ENCODE measurements at regions not wholly inside any gene's neighbourhood (a gene's known extent, or its start where the extent isn't known, plus 50 kb on each side); places are given as distances from the start of the nearest gene placed in this dataset.

- H3K9me3 ChIP-seq = peaks cover 0 to 14% (median 9%) of the 10 kb centered on the region in 4 donors
- no peaks in the 10 kb centered on the region for H3K27me3 ChIP-seq
- H3K36me3 ChIP-seq = no peaks in the 10 kb centered on the region
- no peak overlapping the region for H3K4me3 ChIP-seq
- 85 to 100% methylated on average over 1 of the region's 1 CpG for WGBS, 2 donors
- H3K27ac ChIP-seq = no peak overlapping the region
- DNase-seq = no peak
- H3K4me1 ChIP-seq = no peaks in the 10 kb centered on the region
- TF ChIP-seq EP300 (IDR thresholded peaks at IDR 0.05) (no peak), CTCF (IDR thresholded peaks at IDR 0.05) (no peak), POLR2AphosphoS5 (IDR thresholded peaks at IDR 0.05) (no peak), POLR2A (IDR thresholded peaks at IDR 0.05) (no peak)
- intact Hi-C loops (cut with DNase I) = no loop called here
These were observed 1577.5 kb downstream of the UQCRFS1 start for GRCh38 chr19:27635401-27635800.

- peaks cover 0 to 43% (median 20%) of the 10 kb centered on the region in 4 donors for H3K9me3 ChIP-seq
- H3K27me3 ChIP-seq = no peaks in the 10 kb centered on the region
- TF ChIP-seq CTCF (IDR thresholded peaks at IDR 0.05) = no peak
- TF ChIP-seq EP300 (IDR thresholded peaks at IDR 0.05) = no peak
- TF ChIP-seq POLR2AphosphoS5 (IDR thresholded peaks at IDR 0.05) = no peak
- TF ChIP-seq POLR2A (IDR thresholded peaks at IDR 0.05) = no peak
- no peaks in the 10 kb centered on the region for H3K36me3 ChIP-seq
- no peak for DNase-seq
- no peaks in the 10 kb centered on the region for H3K4me1 ChIP-seq
- H3K27ac ChIP-seq = no peak overlapping the region
- H3K4me3 ChIP-seq = no peak overlapping the region
- intact Hi-C loops (cut with DNase I) = no loop called here
- WGBS, 2 donors = 46 to 61% methylated on average over 1 of the region's 1 CpG
These were observed 1594.9 kb downstream of the UQCRFS1 start for GRCh38 chr19:27618006-27618405.

GRCh38 chr19:27580906-27581305 lies 1632.0 kb downstream of the UQCRFS1 start:
- no peak for DNase-seq
- no peak for TF ChIP-seq POLR2A (IDR thresholded peaks at IDR 0.05)
- TF ChIP-seq POLR2AphosphoS5 (IDR thresholded peaks at IDR 0.05) = no peak
- TF ChIP-seq CTCF (IDR thresholded peaks at IDR 0.05) = no peak
- no peak for TF ChIP-seq EP300 (IDR thresholded peaks at IDR 0.05)
- no peak overlapping the region for H3K27ac ChIP-seq
- H3K36me3 ChIP-seq = no peaks in the 10 kb centered on the region
- H3K9me3 ChIP-seq = peaks cover 0 to 16% (median 12%) of the 10 kb centered on the region in 4 donors
- no peaks in the 10 kb centered on the region for H3K27me3 ChIP-seq
- no peak overlapping the region for H3K4me3 ChIP-seq
- intact Hi-C loops (cut with DNase I) = no loop called here
- no peaks in the 10 kb centered on the region for H3K4me1 ChIP-seq

Small RNA genes lying in the stretch of these regions (small RNA-seq; reads per million reads assigned to genes)
- 0 reads per million in 3 donors for gene AC006504.6
- gene RNA5SP470 = 0 reads per million in 3 donors

All from sigmoid colon (tissue), 6 donors.